Mesenchymal stem cell (in vitro differentiated cells and primary cell): ENCODE measurements at regions not wholly inside any gene's neighbourhood (a gene's known extent, or its start where the extent isn't known, plus 50 kb on each side); places are given as distances from the start of the nearest gene placed in this dataset.

Experiments
- DNase-seq: peaks from one replicate; pipeline ENCODE4 v3.0.0-alpha.2; 2013
- H2AFZ ChIP-seq: one replicate; pipeline ENCODE4 v1.6.1; 2013; ENCODE audit warnings: low read depth, mild to moderate bottlenecking, control low read depth, inconsistent platforms, low read length, moderate library complexity
- H2AK5ac ChIP-seq: 2 replicates; pipeline ENCODE4 v1.6.1; 2013; ENCODE audit warnings: low read length, moderate library complexity, mild to moderate bottlenecking, inconsistent platforms; ENCODE audit not compliant: severe bottlenecking
- H2BK120ac ChIP-seq: one replicate; pipeline ENCODE4 v1.6.1; 2013; ENCODE audit warnings: low read depth, mild to moderate bottlenecking, inconsistent platforms, low read length, moderate library complexity
- H2BK12ac ChIP-seq, 2 experiments: one replicate each; pipeline ENCODE4 v1.6.1; 2013; ENCODE audit warnings: inconsistent platforms in 2 of 2, low read length in 2 of 2, mild to moderate bottlenecking in 2 of 2, moderate library complexity in 2 of 2, control low read depth in 1 of 2
- H2BK15ac ChIP-seq: one replicate; pipeline ENCODE4 v1.6.1; 2013; ENCODE audit warnings: mild to moderate bottlenecking, low read depth, inconsistent platforms; ENCODE audit not compliant: poor library complexity, severe bottlenecking
- H2BK5ac ChIP-seq: 2 replicates; pipeline ENCODE4 v1.6.1; 2013; ENCODE audit warnings: low read depth, mild to moderate bottlenecking, low read length, control low read depth, inconsistent platforms; ENCODE audit not compliant: poor library complexity, severe bottlenecking
- H3K14ac ChIP-seq, 2 experiments: one replicate each; pipeline ENCODE4 v1.6.1; 2013; ENCODE audit warnings: inconsistent platforms in 2 of 2, low read length in 2 of 2, control low read depth in 1 of 2, mild to moderate bottlenecking in 1 of 2, moderate library complexity in 1 of 2
- H3K18ac ChIP-seq, 2 experiments: one replicate each; pipeline ENCODE4 v1.6.1; 2013; ENCODE audit warnings: inconsistent platforms in 2 of 2, low read length in 2 of 2, control low read depth in 1 of 2, low read depth in 1 of 2, mild to moderate bottlenecking in 1 of 2
- H3K23ac ChIP-seq, 2 experiments: one replicate each; pipeline ENCODE4 v1.6.1; 2013; ENCODE audit warnings: inconsistent platforms in 2 of 2, low read length in 2 of 2, mild to moderate bottlenecking in 2 of 2, moderate library complexity in 2 of 2, control low read depth in 1 of 2
- H3K27ac ChIP-seq: 2 replicates; pipeline ENCODE4 v1.5.1; 2013; ENCODE audit warnings: mild to moderate bottlenecking, moderate library complexity, low read length, control low read depth, inconsistent platforms; ENCODE audit not compliant: poor library complexity, severe bottlenecking
- H3K27me3 ChIP-seq, 2 experiments: 2 replicates each; pipeline versions ENCODE4 v1.6.1 to v1.7.0; 2013; ENCODE audit warnings: low read length in 2 of 2, mild to moderate bottlenecking in 2 of 2, moderate library complexity in 2 of 2, control low read depth in 1 of 2, inconsistent platforms in 1 of 2; ENCODE audit not compliant: control insufficient read depth in 1 of 2, insufficient read depth in 1 of 2
- H3K36me3 ChIP-seq, 2 experiments: 2 replicates each; pipeline versions ENCODE4 v1.6.1 to v1.7.0; 2013; ENCODE audit warnings: low read length in 2 of 2, control low read depth in 1 of 2, inconsistent platforms in 1 of 2, low read depth in 1 of 2, mild to moderate bottlenecking in 1 of 2; ENCODE audit not compliant: insufficient read depth in 2 of 2, control insufficient read depth in 1 of 2
- H3K4ac ChIP-seq, 2 experiments: one replicate each; pipeline ENCODE4 v1.6.1; 2013; ENCODE audit warnings: inconsistent platforms in 2 of 2, low read length in 2 of 2, mild to moderate bottlenecking in 2 of 2, moderate library complexity in 2 of 2, control low read depth in 1 of 2, low read depth in 1 of 2
- H3K4me1 ChIP-seq: 2 replicates; pipeline ENCODE4 v1.6.1; 2013; ENCODE audit warnings: low read depth, low read length, control low read depth; ENCODE audit not compliant: control insufficient read depth, insufficient read depth
- H3K4me2 ChIP-seq: 2 replicates; pipeline ENCODE4 v1.6.1; 2013; ENCODE audit warnings: low read length, mild to moderate bottlenecking, inconsistent platforms; ENCODE audit not compliant: poor library complexity, severe bottlenecking
- H3K4me3 ChIP-seq, 2 experiments: 2 replicates each; pipeline versions ENCODE4 v1.5.1 to v1.7.0; 2013; ENCODE audit warnings: low read length in 2 of 2, mild to moderate bottlenecking in 2 of 2, control low read depth in 1 of 2, low read depth in 1 of 2; ENCODE audit not compliant: insufficient read depth in 1 of 2
- H3K79me1 ChIP-seq: replicated peaks from 2 replicates; pipeline ENCODE4 v1.6.1; 2013; ENCODE audit warnings: mild to moderate bottlenecking, control low read depth, low read length, inconsistent platforms; ENCODE audit not compliant: poor library complexity, severe bottlenecking
- H3K9ac ChIP-seq: 2 replicates; pipeline ENCODE4 v1.7.0; 2013; ENCODE audit warnings: mild to moderate bottlenecking, low read length, moderate library complexity
- H3K9me3 ChIP-seq: 2 replicates; pipeline ENCODE4 v1.7.0; 2013; ENCODE audit warnings: mild to moderate bottlenecking, low read length; ENCODE audit not compliant: control insufficient read depth
- H4K8ac ChIP-seq: one replicate; pipeline ENCODE4 v1.6.1; 2013; ENCODE audit warnings: inconsistent platforms, mild to moderate bottlenecking, low read length, moderate library complexity
- H4K91ac ChIP-seq: one replicate; pipeline ENCODE4 v1.6.1; 2013; ENCODE audit warnings: mild to moderate bottlenecking, low read length, inconsistent platforms
- WGBS: methylation state at CpG from one replicate; pipeline ENCODE4 v1.1.7; 2013; ENCODE audit warnings: mixed read lengths; 5-methylcytosine and 5-hydroxymethylcytosine counted together

- no peak overlapping the region for H2BK15ac ChIP-seq
- no peak overlapping the region for H2AK5ac ChIP-seq
- no peak overlapping the region for H3K4ac ChIP-seq
- H2BK12ac ChIP-seq = no peak overlapping the region
- no peak overlapping the region for H4K91ac ChIP-seq
- DNase-seq = no peak
- H2AFZ ChIP-seq = no peak overlapping the region
- no peak overlapping the region for H2BK120ac ChIP-seq
- H3K18ac ChIP-seq = no peak overlapping the region
- 78% methylated on average over 1 of the region's 1 CpG for WGBS
- H3K27ac ChIP-seq = no peak overlapping the region
- H2BK5ac ChIP-seq = no peak overlapping the region
- H3K36me3 ChIP-seq = no peaks in the 10 kb centered on the region
- no peak overlapping the region for H3K23ac ChIP-seq
- H3K4me1 ChIP-seq = no peaks in the 10 kb centered on the region
- no peaks in the 10 kb centered on the region for H3K79me1 ChIP-seq
- no peak overlapping the region for H4K8ac ChIP-seq
- H3K4me2 ChIP-seq = no peak overlapping the region
- no peaks in the 10 kb centered on the region for H3K9me3 ChIP-seq
- no peak overlapping the region for H3K4me3 ChIP-seq
- H3K27me3 ChIP-seq = peaks cover 0 to 5% of the 10 kb centered on the region in 2 experiments
- H3K9ac ChIP-seq = no peak overlapping the region
- H3K14ac ChIP-seq = no peak overlapping the region
Measured at GRCh38 chr2:67854798-67855197, 208.0 kb downstream of the C1D start.

- H3K18ac ChIP-seq = no peak overlapping the region
- no peak overlapping the region for H2AK5ac ChIP-seq
- no peak overlapping the region for H2BK5ac ChIP-seq
- H2BK120ac ChIP-seq = no peak overlapping the region
- no peak overlapping the region for H2AFZ ChIP-seq
- H2BK15ac ChIP-seq = no peak overlapping the region
- no peak overlapping the region for H3K14ac ChIP-seq
- no peaks in the 10 kb centered on the region for H3K9me3 ChIP-seq
- H3K4me1 ChIP-seq = no peaks in the 10 kb centered on the region
- no peak overlapping the region for H3K4ac ChIP-seq
- no peak overlapping the region for H2BK12ac ChIP-seq
- H3K4me3 ChIP-seq = no peak overlapping the region
- H3K4me2 ChIP-seq = no peak overlapping the region
- H3K79me1 ChIP-seq = no peaks in the 10 kb centered on the region
- no peak overlapping the region for H3K9ac ChIP-seq
- no peak overlapping the region for H4K8ac ChIP-seq
- no peak overlapping the region for H3K27ac ChIP-seq
- peaks cover 0 to 5% of the 10 kb centered on the region in 2 experiments for H3K27me3 ChIP-seq
- no peaks in the 10 kb centered on the region for H3K36me3 ChIP-seq
- DNase-seq = no peak
- WGBS = 64% methylated on average over 3 of the region's 3 CpGs
- no peak overlapping the region for H3K23ac ChIP-seq
- H4K91ac ChIP-seq = no peak overlapping the region
Measured at GRCh38 chr2:67856866-67857265, 205.9 kb downstream of the C1D start.

- no peak overlapping the region for H4K8ac ChIP-seq
- no peaks in the 10 kb centered on the region for H3K36me3 ChIP-seq
- no peak for DNase-seq
- no peak overlapping the region for H3K4me3 ChIP-seq
- no peaks in the 10 kb centered on the region for H3K9me3 ChIP-seq
- H2BK12ac ChIP-seq = no peak overlapping the region
- H2AFZ ChIP-seq = no peak overlapping the region
- no peak overlapping the region for H3K4me2 ChIP-seq
- H3K9ac ChIP-seq = no peak overlapping the region
- no peak overlapping the region for H3K4ac ChIP-seq
- no peak overlapping the region for H2AK5ac ChIP-seq
- no peak overlapping the region for H2BK15ac ChIP-seq
- no peaks in the 10 kb centered on the region for H3K79me1 ChIP-seq
- H3K23ac ChIP-seq = no peak overlapping the region
- no peak overlapping the region for H4K91ac ChIP-seq
- no peak overlapping the region for H3K14ac ChIP-seq
- 92% methylated on average over 4 of the region's 4 CpGs for WGBS
- H2BK120ac ChIP-seq = no peak overlapping the region
- no peak overlapping the region for H2BK5ac ChIP-seq
- H3K27me3 ChIP-seq = peaks cover 0 to 5% of the 10 kb centered on the region in 2 experiments
- H3K27ac ChIP-seq = no peak overlapping the region
- no peaks in the 10 kb centered on the region for H3K4me1 ChIP-seq
- H3K18ac ChIP-seq = no peak overlapping the region
Measured at GRCh38 chr2:67857836-67858235, 205.0 kb downstream of the C1D start.

- Histone ChIP-seq H4K8ac (no peak overlapping the region), H2BK12ac (no peak overlapping the region), H3K14ac (no peak overlapping the region), H2BK15ac (no peak overlapping the region), H3K9ac (no peak overlapping the region), H2AFZ (no peak overlapping the region), H2BK5ac (no peak overlapping the region), H3K18ac (no peak overlapping the region), H3K4ac (no peak overlapping the region), H3K36me3 (no peaks in the 10 kb centered on the region), H3K9me3 (no peaks in the 10 kb centered on the region), H3K4me3 (no peak overlapping the region), H3K23ac (no peak overlapping the region), H2BK120ac (no peak overlapping the region), H3K27me3 (peaks cover 0 to 5% of the 10 kb centered on the region in 2 experiments), H3K4me1 (no peaks in the 10 kb centered on the region), H3K4me2 (no peak overlapping the region), H4K91ac (no peak overlapping the region), H3K79me1 (no peaks in the 10 kb centered on the region), H3K27ac (no peak overlapping the region), H2AK5ac (no peak overlapping the region)
- DNase-seq = no peak
- WGBS = 98% methylated on average over 3 of the region's 3 CpGs
Measured at GRCh38 chr2:67858886-67859285, 203.9 kb downstream of the C1D start.
